GM12878 (cell line): ENCODE measurements at regions not wholly inside any gene's neighbourhood (a gene's known extent, or its start where the extent isn't known, plus 50 kb on each side); places are given as distances from the start of the nearest gene placed in this dataset.

Source experiments
- ATAC-seq: fragments of 200-7000 bp; cut with Tn5 transposase; 3 replicates; pipeline ENCODE4 v1.9.1; 2020; ENCODE audit warnings: mild to moderate bottlenecking, moderate library complexity
- BruUV-seq: library from RNA; stranded (reverse); fragments of 400-500 nt; replicated peaks from 2 replicates; lab custom pipeline; 2021; lab: Mats Ljungman, UMichigan
- CTCF ChIA-PET: fragments of 300-600 bp; sonication (Branson Sonifier 250); formaldehyde crosslinking; extraction: SDS; loops from one replicate; lab custom pipeline; 2021; ENCODE audit warnings: inconsistent platforms; lab: Yijun Ruan, JAX
- POLR2A ChIA-PET: fragments of 350-600 bp; formaldehyde crosslinking; extraction: SDS; loops from one replicate; lab custom pipeline; 2021; ENCODE audit warnings: inconsistent platforms; lab: Charles Lee
- RAD21 ChIA-PET: fragments of 300-600 bp; sonication (Branson Sonifier 250); formaldehyde crosslinking; loops from one replicate; lab custom pipeline; 2023; ENCODE audit warnings: antibody characterized with exemption; ENCODE audit not compliant: unreplicated experiment; lab: Charles Lee
- SMC1A ChIA-PET: fragments of 300-600 bp; sonication (Branson Sonifier 250); formaldehyde crosslinking; loops from one replicate; lab custom pipeline; 2023; ENCODE audit not compliant: unreplicated experiment, uncharacterized antibody; lab: Charles Lee
- DNase-seq: peaks from one replicate; pipeline ENCODE4 v3.0.0-alpha.2; 2011; ENCODE audit warnings: low read depth, low spot score
- FAIRE-seq: peaks from 3 replicates; lab custom pipeline; 2011; peaks lifted over from hg19 to GRCh38; lab: Jason Lieb, UNC
- H2AFZ ChIP-seq: 2 replicates; pipeline ENCODE4 v1.6.0; 2011; ENCODE audit warnings: low read depth, low read length, control low read depth; ENCODE audit not compliant: control insufficient read depth
- H3K27ac ChIP-seq: 2 replicates; pipeline ENCODE4 v1.5.1; 2011; ENCODE audit warnings: control low read depth; ENCODE audit not compliant: control insufficient read depth, insufficient read depth
- H3K27me3 ChIP-seq, 2 experiments: replicated peaks in 1 of 2; 2 replicates each; pipeline versions ENCODE4 v1.6.0 to v1.6.1; 2011; ENCODE audit warnings: low read length in 1 of 2; ENCODE audit not compliant: control insufficient read depth in 2 of 2, insufficient read depth in 2 of 2
- H3K36me3 ChIP-seq, 2 experiments: 2 replicates each; pipeline ENCODE4 v1.5.1; 2011; ENCODE audit warnings: low read length in 1 of 2; ENCODE audit not compliant: control insufficient read depth in 2 of 2, insufficient read depth in 2 of 2
- H3K4me1 ChIP-seq: 2 replicates; pipeline ENCODE4 v1.6.1; 2011; ENCODE audit warnings: mild to moderate bottlenecking, low read length, moderate library complexity, mixed read lengths; ENCODE audit not compliant: control insufficient read depth, insufficient read depth
- H3K4me2 ChIP-seq: 2 replicates; pipeline ENCODE4 v1.6.0; 2011; ENCODE audit warnings: control low read depth; ENCODE audit not compliant: control insufficient read depth, insufficient read depth
- H3K4me3 ChIP-seq: fragments of 200-600 bp; sonication (generic); 2 replicates; pipeline ENCODE4 v1.5.1; 2016
- H3K79me2 ChIP-seq: 2 replicates; pipeline ENCODE4 v1.6.0; 2011; ENCODE audit warnings: low read length; ENCODE audit not compliant: control insufficient read depth, insufficient read depth
- H3K9ac ChIP-seq: 2 replicates; pipeline ENCODE4 v1.8.0; 2011; ENCODE audit warnings: low read length, control low read depth, mixed read lengths; ENCODE audit not compliant: control insufficient read depth, insufficient read depth
- H3K9me3 ChIP-seq: replicated peaks from 3 replicates; pipeline ENCODE4 v1.5.1; 2011; ENCODE audit warnings: mild to moderate bottlenecking, low read length; ENCODE audit not compliant: control insufficient read depth, insufficient read depth
- H4K20me1 ChIP-seq: 2 replicates; pipeline ENCODE4 v1.6.0; 2011; ENCODE audit not compliant: control insufficient read depth, insufficient read depth
- CREB1 ChIP-seq: IDR thresholded peaks from 2 replicates; pipeline ENCODE4 v1.6.1; 2012; ENCODE audit warnings: low read depth, mild to moderate bottlenecking, inconsistent platforms
- ESRRA ChIP-seq: IDR thresholded peaks from 2 replicates; pipeline ENCODE4 v1.6.1; 2012; ENCODE audit warnings: mild to moderate bottlenecking, low read length, improper control_type of control experiment
- ETV6 ChIP-seq, 2 experiments: fragments of 450-650 bp in 1 of 2; IDR thresholded peaks in 1 of 2; conservative IDR thresholded peaks in 1 of 2; 2 replicates each; pipeline ENCODE4 v1.6.1; 2014; ENCODE audit warnings: antibody characterized with exemption in 1 of 2, borderline replicate concordance in 1 of 2, low read depth in 1 of 2, mild to moderate bottlenecking in 1 of 2, moderate library complexity in 1 of 2
- LARP7 ChIP-seq: fragments of 450-650 bp; IDR thresholded peaks from 2 replicates; pipeline ENCODE4 v1.6.1; 2017; ENCODE audit warnings: mild to moderate bottlenecking
- PAX5 ChIP-seq: IDR thresholded peaks from 2 replicates; pipeline ENCODE4 v1.6.1; 2011; ENCODE audit warnings: low read depth, low read length, borderline replicate concordance
- SPI1 ChIP-seq: IDR thresholded peaks from 2 replicates; pipeline ENCODE4 v1.6.1; 2011; ENCODE audit warnings: low read depth, mild to moderate bottlenecking, low read length, moderate library complexity, borderline replicate concordance; ENCODE audit not compliant: insufficient read depth
- SUZ12 ChIP-seq: fragments of 200-600 bp; sonication (generic); IDR thresholded peaks from one replicate; pipeline ENCODE4 v1.6.1; 2018; ENCODE audit warnings: antibody characterized with exemption, mild to moderate bottlenecking; ENCODE audit not compliant: unreplicated experiment
- TCF12 ChIP-seq: IDR thresholded peaks from 2 replicates; pipeline ENCODE4 v1.6.1; 2011; ENCODE audit warnings: low read depth, mild to moderate bottlenecking, low read length
- WRNIP1 ChIP-seq: IDR thresholded peaks from 2 replicates; pipeline ENCODE4 v1.6.1; 2011; ENCODE audit warnings: low read depth, low read length, improper control_type of control experiment, borderline replicate concordance
- ZNF217 ChIP-seq: fragments of 450-650 bp; IDR thresholded peaks from 2 replicates; pipeline ENCODE4 v1.6.1; 2017; ENCODE audit warnings: antibody characterized with exemption, mild to moderate bottlenecking
- ZZZ3 ChIP-seq: IDR thresholded peaks from 2 replicates; pipeline ENCODE4 v1.6.1; 2011; ENCODE audit warnings: low read depth; ENCODE audit not compliant: control insufficient read depth, insufficient read length
- WGBS: methylation state at CpG from one replicate; pipeline ENCODE4 v1.1.6; 2016; ENCODE audit warnings: low lambda C conversion rate; ENCODE audit not compliant: insufficient replicate concordance, insufficient coverage; ENCODE audit errors: missing lambda C conversion rate; 5-methylcytosine and 5-hydroxymethylcytosine counted together
- in situ Hi-C: fragments of 300-500 bp; cut with MboI; formaldehyde crosslinking; loops from 9 replicates; pipeline ENCODE4 v1.14.3; 2018; ENCODE audit warnings: mixed read lengths
- intact Hi-C: fragments of 100-400 bp; cut with micrococcal nuclease; formaldehyde crosslinking; loops from one replicate; pipeline ENCODE4 v1.14.2; 2022; ENCODE audit not compliant: unreplicated experiment
- TF ChIP-seq, protein P1 (sequence below): fragments of 450-650 bp; IDR thresholded peaks from 2 replicates; pipeline ENCODE4 v1.6.1; 2017; ENCODE audit warnings: mild to moderate bottlenecking, moderate library complexity

- POLR2A ChIA-PET: no interaction called here
- RAD21 ChIA-PET: no interaction called here
- CTCF ChIA-PET: no interaction called here
- no peak for DNase-seq
- Histone ChIP-seq H3K27me3 (no peaks in the 10 kb centered on the region; a peak in 1 of 4 replicates), H3K36me3 (no peaks in the 10 kb centered on the region), H3K4me1 (no peaks in the 10 kb centered on the region), H3K4me2 (no peak overlapping the region), H3K9me3 (no peaks in the 10 kb centered on the region), H2AFZ (no peak overlapping the region), H3K9ac (no peak overlapping the region), H3K4me3 (no peak overlapping the region), H4K20me1 (no peaks in the 10 kb centered on the region), H3K27ac (no peak overlapping the region), H3K79me2 (no peaks in the 10 kb centered on the region)
- intact Hi-C loops (no loop called here), in situ Hi-C loops (no loop called here)
- no TSS peak for BruUV-seq
- TF ChIP-seq CREB1: no peak
- no peak for TF ChIP-seq WRNIP1
- no peak for TF ChIP-seq LARP7
- TF ChIP-seq PAX5: no peak
- no peak for FAIRE-seq
- SMC1A ChIA-PET: no interaction called here
- 52% methylated on average over 2 of the region's 2 CpGs for WGBS
- no peak for ATAC-seq
Observed at GRCh38 chr22:27588915-27589314, 212.6 kb downstream of the MN1 start.

GRCh38 chr22:27591060-27591459 lies 210.5 kb downstream of the MN1 start:
- no TSS peak for BruUV-seq
- SMC1A ChIA-PET: no interaction called here
- no peak overlapping the region for H3K4me2 ChIP-seq
- no peaks in the 10 kb centered on the region for H3K9me3 ChIP-seq
- H3K36me3 ChIP-seq: no peaks in the 10 kb centered on the region
- intact Hi-C loops: no loop called here
- no peak overlapping the region for H3K9ac ChIP-seq
- FAIRE-seq (no peak), ATAC-seq (no peak), DNase-seq (no peak)
- H3K79me2 ChIP-seq: no peaks in the 10 kb centered on the region
- no peak for TF ChIP-seq ETV6 (conservative IDR thresholded peaks at IDR 0.05 in 1 of 2, IDR thresholded peaks at IDR 0.05 in 1 of 2; ENCODE audit: borderline replicate concordance in 1 of 2, low read depth in 1 of 2)
- no peak for TF ChIP-seq SPI1
- TF ChIP-seq, protein P1, sequence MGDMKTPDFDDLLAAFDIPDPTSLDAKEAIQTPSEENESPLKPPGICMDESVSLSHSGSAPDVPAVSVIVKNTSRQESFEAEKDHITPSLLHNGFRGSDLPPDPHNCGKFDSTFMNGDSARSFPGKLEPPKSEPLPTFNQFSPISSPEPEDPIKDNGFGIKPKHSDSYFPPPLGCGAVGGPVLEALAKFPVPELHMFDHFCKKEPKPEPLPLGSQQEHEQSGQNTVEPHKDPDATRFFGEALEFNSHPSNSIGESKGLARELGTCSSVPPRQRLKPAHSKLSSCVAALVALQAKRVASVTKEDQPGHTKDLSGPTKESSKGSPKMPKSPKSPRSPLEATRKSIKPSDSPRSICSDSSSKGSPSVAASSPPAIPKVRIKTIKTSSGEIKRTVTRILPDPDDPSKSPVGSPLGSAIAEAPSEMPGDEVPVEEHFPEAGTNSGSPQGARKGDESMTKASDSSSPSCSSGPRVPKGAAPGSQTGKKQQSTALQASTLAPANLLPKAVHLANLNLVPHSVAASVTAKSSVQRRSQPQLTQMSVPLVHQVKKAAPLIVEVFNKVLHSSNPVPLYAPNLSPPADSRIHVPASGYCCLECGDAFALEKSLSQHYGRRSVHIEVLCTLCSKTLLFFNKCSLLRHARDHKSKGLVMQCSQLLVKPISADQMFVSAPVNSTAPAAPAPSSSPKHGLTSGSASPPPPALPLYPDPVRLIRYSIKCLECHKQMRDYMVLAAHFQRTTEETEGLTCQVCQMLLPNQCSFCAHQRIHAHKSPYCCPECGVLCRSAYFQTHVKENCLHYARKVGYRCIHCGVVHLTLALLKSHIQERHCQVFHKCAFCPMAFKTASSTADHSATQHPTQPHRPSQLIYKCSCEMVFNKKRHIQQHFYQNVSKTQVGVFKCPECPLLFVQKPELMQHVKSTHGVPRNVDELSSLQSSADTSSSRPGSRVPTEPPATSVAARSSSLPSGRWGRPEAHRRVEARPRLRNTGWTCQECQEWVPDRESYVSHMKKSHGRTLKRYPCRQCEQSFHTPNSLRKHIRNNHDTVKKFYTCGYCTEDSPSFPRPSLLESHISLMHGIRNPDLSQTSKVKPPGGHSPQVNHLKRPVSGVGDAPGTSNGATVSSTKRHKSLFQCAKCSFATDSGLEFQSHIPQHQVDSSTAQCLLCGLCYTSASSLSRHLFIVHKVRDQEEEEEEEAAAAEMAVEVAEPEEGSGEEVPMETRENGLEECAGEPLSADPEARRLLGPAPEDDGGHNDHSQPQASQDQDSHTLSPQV: no peak
- TF ChIP-seq ZNF217: no peak
- TF ChIP-seq SUZ12: no peak
- no peak for TF ChIP-seq ESRRA
- no peak for TF ChIP-seq ZZZ3
- TF ChIP-seq TCF12: no peak
- H3K27ac ChIP-seq: no peak overlapping the region
- no peaks in the 10 kb centered on the region; a peak in 1 of 4 replicates for H3K27me3 ChIP-seq
- RAD21 ChIA-PET: no interaction called here
- no peaks in the 10 kb centered on the region for H4K20me1 ChIP-seq
- no peak overlapping the region for H2AFZ ChIP-seq
- no peaks in the 10 kb centered on the region for H3K4me1 ChIP-seq
- H3K4me3 ChIP-seq: no peak overlapping the region
- in situ Hi-C loops: no loop called here
- CTCF ChIA-PET: no interaction called here
- POLR2A ChIA-PET: no interaction called here
- WGBS: 36% methylated on average over 6 of the region's 6 CpGs
